Endothelial cell of umbilical vein (primary cell): ENCODE measurements at regions not wholly inside any gene's neighbourhood (a gene's known extent, or its start where the extent isn't known, plus 50 kb on each side); places are given as distances from the start of the nearest gene placed in this dataset.

ENCODE experiments used
- BruUV-seq: library from RNA; stranded (reverse); fragments of 400-500 nt; replicated peaks from 2 replicates; lab custom pipeline; 2021; lab: Mats Ljungman, UMichigan
- CTCF ChIA-PET: fragments of 300-600, 350-600 bp; sonication (Branson Sonifier 250); formaldehyde crosslinking; loops from one replicate; lab custom pipeline; 2021; ENCODE audit warnings: antibody characterized with exemption, inconsistent platforms; lab: Charles Lee
- POLR2A ChIA-PET: fragments of 300-600, 350-600 bp; sonication (Branson Sonifier 250); formaldehyde crosslinking; loops from one replicate; lab custom pipeline; 2021; ENCODE audit warnings: antibody characterized with exemption, inconsistent platforms; lab: Charles Lee
- DNase-seq: peaks from one replicate; pipeline ENCODE4 v3.0.0-alpha.2; 2011; ENCODE audit warnings: low read depth, low spot score
- FAIRE-seq: peaks from 2 replicates; lab custom pipeline; 2011; peaks lifted over from hg19 to GRCh38; lab: Jason Lieb, UNC
- H2AFZ ChIP-seq: 2 replicates; pipeline ENCODE4 v1.6.0; 2012; ENCODE audit warnings: low read depth, low read length, control low read depth, inconsistent platforms
- H3K27ac ChIP-seq: 2 replicates; pipeline ENCODE4 v1.5.1; 2011; ENCODE audit warnings: low read depth, mild to moderate bottlenecking, control low read depth, low read length, moderate library complexity; ENCODE audit not compliant: insufficient read depth
- H3K27me3 ChIP-seq, 2 experiments: 2 replicates each; pipeline versions ENCODE4 v1.6.0 to v1.6.1; 2011; ENCODE audit warnings: low read length in 2 of 2, mixed read lengths in 1 of 2; ENCODE audit not compliant: control insufficient read depth in 2 of 2, insufficient read depth in 2 of 2
- H3K36me3 ChIP-seq, 2 experiments: 2 replicates in 1 of 2; 3 replicates in 1 of 2; pipeline ENCODE4 v1.5.1; 2011; ENCODE audit warnings: low read length in 2 of 2, mild to moderate bottlenecking in 1 of 2, moderate library complexity in 1 of 2; ENCODE audit not compliant: control insufficient read depth in 2 of 2, insufficient read depth in 2 of 2; ENCODE audit errors: extremely low read depth in 1 of 2
- H3K4me1 ChIP-seq: 3 replicates; pipeline ENCODE4 v1.5.1; 2011; ENCODE audit warnings: mild to moderate bottlenecking, low read length; ENCODE audit not compliant: control insufficient read depth, insufficient read depth; ENCODE audit errors: extremely low read depth
- H3K4me2 ChIP-seq: 2 replicates; pipeline ENCODE4 v1.6.1; 2011; ENCODE audit warnings: low read length, control low read depth, mixed read lengths; ENCODE audit not compliant: insufficient read depth
- H3K4me3 ChIP-seq, 3 experiments: fragments of 200-600 bp in 1 of 3; sonication (generic), shearing (Covaris generic) in 1 of 3; replicated peaks in 1 of 3; 2 replicates each; pipeline ENCODE4 v1.5.1; 2011 to 2016; ENCODE audit warnings: control low read depth in 3 of 3, low read length in 3 of 3, mild to moderate bottlenecking in 2 of 3, inconsistent platforms in 1 of 3, low read depth in 1 of 3, moderate library complexity in 1 of 3; ENCODE audit not compliant: insufficient read depth in 1 of 3
- H3K79me2 ChIP-seq: 2 replicates; pipeline ENCODE4 v1.6.0; 2012; ENCODE audit warnings: low read length, inconsistent platforms; ENCODE audit not compliant: control insufficient read depth, insufficient read depth
- H3K9ac ChIP-seq: replicated peaks from 2 replicates; pipeline ENCODE3; 2011; ENCODE audit warnings: low read length, control low read depth; ENCODE audit not compliant: insufficient read depth; ENCODE audit errors: extremely low read depth
- H3K9me1 ChIP-seq: replicated peaks from 3 replicates; pipeline ENCODE4 v1.6.0; 2011; ENCODE audit warnings: mild to moderate bottlenecking, low read length; ENCODE audit not compliant: control insufficient read depth, insufficient read depth; ENCODE audit errors: extremely low read depth
- H3K9me3 ChIP-seq: replicated peaks from 2 replicates; pipeline ENCODE4 v1.5.1; 2012; ENCODE audit warnings: low read length, inconsistent platforms; ENCODE audit not compliant: control insufficient read depth, insufficient read depth
- H4K20me1 ChIP-seq: replicated peaks from 2 replicates; pipeline ENCODE3; 2011; ENCODE audit warnings: mild to moderate bottlenecking, low read length; ENCODE audit not compliant: control insufficient read depth, insufficient read depth; ENCODE audit errors: extremely low read depth
- CTCF ChIP-seq, 2 donors: IDR thresholded peaks; 1 replicate in 1 of 2; 2 replicates in 1 of 2; pipeline ENCODE4 v1.5.1; 2011; ENCODE audit warnings: low read length in 2 of 2, mild to moderate bottlenecking in 2 of 2, moderate library complexity in 2 of 2, control low read depth in 1 of 2, inconsistent platforms in 1 of 2, low read depth in 1 of 2; ENCODE audit not compliant: insufficient read depth in 1 of 2; ENCODE audit errors: extremely low read depth in 1 of 2
- EZH2 ChIP-seq: IDR thresholded peaks from 2 replicates; pipeline ENCODE4 v1.6.1; 2012; ENCODE audit warnings: borderline replicate concordance, low read depth, mild to moderate bottlenecking, moderate library complexity, low read length, inconsistent platforms; ENCODE audit not compliant: severe bottlenecking
- FOS ChIP-seq: IDR thresholded peaks from 2 replicates; pipeline ENCODE4 v1.6.1; 2011; ENCODE audit warnings: mild to moderate bottlenecking, low read length, moderate library complexity, borderline replicate concordance; ENCODE audit not compliant: insufficient read depth
- GATA2 ChIP-seq: IDR thresholded peaks from 2 replicates; pipeline ENCODE4 v1.7.0; 2011; ENCODE audit warnings: low read depth, mild to moderate bottlenecking, moderate library complexity, mixed read lengths, low read length; ENCODE audit not compliant: insufficient read length, insufficient read depth
- JUN ChIP-seq: IDR thresholded peaks from 2 replicates; pipeline ENCODE4 v1.6.1; 2011; ENCODE audit warnings: borderline replicate concordance, low read depth; ENCODE audit not compliant: insufficient read length, insufficient read depth
- MAX ChIP-seq: IDR thresholded peaks from 2 replicates; pipeline ENCODE4 v1.6.1; 2011; ENCODE audit not compliant: insufficient read depth, insufficient read length
- MYC ChIP-seq: IDR thresholded peaks from one replicate; pipeline ENCODE4 v1.6.1; 2011; ENCODE audit warnings: mild to moderate bottlenecking, low read depth, low read length
- POLR2A ChIP-seq: IDR thresholded peaks from 2 replicates; pipeline ENCODE4 v1.6.1; 2012; ENCODE audit warnings: low read depth, mild to moderate bottlenecking, control low read depth, low read length
- POLR2AphosphoS5 ChIP-seq: IDR thresholded peaks from 2 replicates; pipeline ENCODE4 v1.6.1; 2012; ENCODE audit warnings: low read depth, mild to moderate bottlenecking, control low read depth, low read length, moderate library complexity; ENCODE audit not compliant: insufficient read depth
- dilution Hi-C: fragments of 300-500 bp; cut with MboI; formaldehyde crosslinking; loops from one replicate; pipeline ENCODE4 v1.15.0; 2019; ENCODE audit warnings: low sequenced_read_pairs; ENCODE audit not compliant: extremely low pct_ligation_motif_present
- intact Hi-C: fragments of 100-400 bp; cut with micrococcal nuclease; formaldehyde crosslinking; loops from one replicate; pipeline ENCODE4 v1.10.0; 2022

GRCh38 chr11:115629456-115630015 is 125.3 kb upstream of the CADM1 start:
- H3K79me2 ChIP-seq = no peaks in the 10 kb centered on the region
- no peaks in the 10 kb centered on the region for H3K27me3 ChIP-seq
- no peak for TF ChIP-seq JUN
- no peak for TF ChIP-seq MYC
- TF ChIP-seq FOS = no peak
- TF ChIP-seq POLR2A = no peak
- no peak for TF ChIP-seq POLR2AphosphoS5
- TF ChIP-seq EZH2 = no peak
- no peak for TF ChIP-seq CTCF (IDR thresholded peaks at IDR 0.05; ENCODE audit: extremely low read depth in 1 of 2, insufficient read depth in 1 of 2, low read depth in 1 of 2, low read length in 2 of 2)
- no peak for TF ChIP-seq MAX
- no peak for TF ChIP-seq GATA2
- H3K9me1 ChIP-seq = no peaks in the 10 kb centered on the region
- H3K4me2 ChIP-seq = no peak overlapping the region
- no TSS peak for BruUV-seq
- no peak overlapping the region for H3K4me3 ChIP-seq
- ChIA-PET POLR2A (no interaction called here), CTCF (interaction anchor here (0.5 kb wide), 1 partner anchor 433 kb away, joined by 3 read pairs; no protein-coding TSS in a partner anchor)
- H4K20me1 ChIP-seq = no peaks in the 10 kb centered on the region
- H3K9me3 ChIP-seq = no peaks in the 10 kb centered on the region
- no peak overlapping the region for H3K9ac ChIP-seq
- H3K27ac ChIP-seq = no peak overlapping the region
- FAIRE-seq (no peak), DNase-seq (no peak)
- no peaks in the 10 kb centered on the region for H3K36me3 ChIP-seq
- intact Hi-C loops (no loop called here), dilution Hi-C loops (no loop called here)
- no peaks in the 10 kb centered on the region for H3K4me1 ChIP-seq
- no peak overlapping the region for H2AFZ ChIP-seq
